IMR-90 (cell line): ENCODE measurements at regions not wholly inside any gene's neighbourhood (a gene's known extent, or its start where the extent isn't known, plus 50 kb on each side); places are given as distances from the start of the nearest gene placed in this dataset.

Experiments used
- ATAC-seq: fragments of 200-7000 bp; cut with Tn5 transposase; 2 replicates; pipeline ENCODE4 v1.9.1; 2020; ENCODE audit warnings: low read depth, mild to moderate bottlenecking, moderate library complexity
- BruUV-seq: library from RNA; stranded (reverse); fragments of 400-500 nt; replicated peaks from 2 replicates; lab custom pipeline; 2021; lab: Mats Ljungman, UMichigan
- CTCF ChIA-PET: fragments of 300-600 bp; formaldehyde crosslinking; extraction: SDS; loops from one replicate; lab custom pipeline; 2021; ENCODE audit warnings: antibody characterized with exemption; lab: Yijun Ruan, JAX
- POLR2A ChIA-PET: fragments of 300-600 bp; sonication (Branson Sonifier 250); formaldehyde crosslinking; loops from one replicate; lab custom pipeline; 2022; ENCODE audit warnings: antibody characterized with exemption; ENCODE audit not compliant: unreplicated experiment; lab: Charles Lee
- DNase-seq: peaks from one replicate; pipeline ENCODE4 v3.0.0; 2013
- H2AFZ ChIP-seq: replicated peaks from 2 replicates; pipeline ENCODE3; 2013; ENCODE audit warnings: low read length, mild to moderate bottlenecking; ENCODE audit not compliant: poor library complexity
- H2AK5ac ChIP-seq: 2 replicates; pipeline ENCODE4 v1.6.1; 2013; ENCODE audit warnings: low read depth, low read length, inconsistent platforms
- H2AK9ac ChIP-seq: replicated peaks from 2 replicates; pipeline ENCODE3; 2013; ENCODE audit warnings: mild to moderate bottlenecking, low read depth, low read length, moderate library complexity; ENCODE audit not compliant: poor library complexity
- H2BK120ac ChIP-seq: 2 replicates; pipeline ENCODE4 v1.6.1; 2013; ENCODE audit warnings: low read depth, low read length, inconsistent platforms
- H2BK15ac ChIP-seq: 3 replicates; pipeline ENCODE4 v1.6.1; 2013; ENCODE audit warnings: low read depth, low read length, inconsistent platforms
- H2BK20ac ChIP-seq: 2 replicates; pipeline ENCODE4 v1.6.1; 2013; ENCODE audit warnings: low read depth, mild to moderate bottlenecking, inconsistent platforms, low read length, moderate library complexity
- H2BK5ac ChIP-seq: 2 replicates; pipeline ENCODE4 v1.6.1; 2013; ENCODE audit warnings: mild to moderate bottlenecking, low read depth, low read length, inconsistent platforms; ENCODE audit not compliant: poor library complexity, severe bottlenecking
- H3K14ac ChIP-seq: replicated peaks from 2 replicates; pipeline ENCODE4 v1.6.1; 2013; ENCODE audit warnings: low read depth, low read length, inconsistent platforms
- H3K18ac ChIP-seq: 2 replicates; pipeline ENCODE4 v1.6.1; 2013; ENCODE audit warnings: low read depth, low read length, control low read depth
- H3K23ac ChIP-seq: 2 replicates; pipeline ENCODE4 v1.6.1; 2013; ENCODE audit warnings: low read depth, low read length, inconsistent platforms
- H3K27ac ChIP-seq: 2 replicates; pipeline ENCODE4 v1.5.1; 2013; ENCODE audit warnings: mild to moderate bottlenecking, control low read depth, low read length; ENCODE audit not compliant: insufficient read depth
- H3K27me3 ChIP-seq: 2 replicates; pipeline ENCODE4 v1.6.1; 2013; ENCODE audit warnings: low read length; ENCODE audit not compliant: control insufficient read depth, insufficient read depth
- H3K36me3 ChIP-seq: 2 replicates; pipeline ENCODE4 v1.6.1; 2013; ENCODE audit warnings: low read length, mixed read lengths; ENCODE audit not compliant: control insufficient read depth, insufficient read depth
- H3K4ac ChIP-seq: 2 replicates; pipeline ENCODE4 v1.6.1; 2013; ENCODE audit warnings: low read depth, low read length, inconsistent platforms
- H3K4me1 ChIP-seq: 2 replicates; pipeline ENCODE4 v1.6.1; 2013; ENCODE audit warnings: low read length, mixed read lengths; ENCODE audit not compliant: control insufficient read depth, insufficient read depth
- H3K4me2 ChIP-seq: 2 replicates; pipeline ENCODE4 v1.6.1; 2013; ENCODE audit warnings: low read depth, mild to moderate bottlenecking, control low read depth, low read length, moderate library complexity
- H3K4me3 ChIP-seq: 2 replicates; pipeline ENCODE4 v1.5.1; 2013; ENCODE audit warnings: low read depth, mild to moderate bottlenecking, control low read depth, low read length, moderate library complexity; ENCODE audit not compliant: insufficient read depth
- H3K56ac ChIP-seq: 2 replicates; pipeline ENCODE4 v1.6.1; 2013; ENCODE audit warnings: low read length, inconsistent platforms; ENCODE audit not compliant: insufficient read depth; ENCODE audit errors: extremely low read depth
- H3K79me1 ChIP-seq, 2 experiments: 2 replicates each; pipeline ENCODE4 v1.6.1; 2013; ENCODE audit warnings: low read length in 2 of 2, inconsistent platforms in 1 of 2, low read depth in 1 of 2
- H3K9ac ChIP-seq: 2 replicates; pipeline ENCODE4 v1.6.1; 2013; ENCODE audit warnings: low read depth, low read length, control low read depth
- H3K9me1 ChIP-seq: 2 replicates; pipeline ENCODE4 v1.6.1; 2013; ENCODE audit warnings: low read length, inconsistent platforms; ENCODE audit not compliant: insufficient read depth
- H3K9me3 ChIP-seq: 2 replicates; pipeline ENCODE4 v1.6.1; 2013; ENCODE audit warnings: low read length; ENCODE audit not compliant: control insufficient read depth, insufficient read depth
- H4K20me1 ChIP-seq: 2 replicates; pipeline ENCODE4 v1.6.1; 2013; ENCODE audit warnings: low read length, inconsistent platforms; ENCODE audit not compliant: insufficient read depth
- H4K5ac ChIP-seq: 2 replicates; pipeline ENCODE4 v1.6.1; 2013; ENCODE audit warnings: mild to moderate bottlenecking, low read depth, low read length, control low read depth
- H4K8ac ChIP-seq, 2 experiments: 2 replicates each; pipeline ENCODE4 v1.6.1; 2013; ENCODE audit warnings: low read depth in 2 of 2, low read length in 2 of 2, control low read depth in 1 of 2, inconsistent platforms in 1 of 2
- H4K91ac ChIP-seq: 2 replicates; pipeline ENCODE4 v1.6.1; 2013; ENCODE audit warnings: low read depth, low read length, inconsistent platforms; ENCODE audit not compliant: insufficient read depth
- ELK1 ChIP-seq: fragments of 150-350 bp; IDR thresholded peaks from 2 replicates; pipeline ENCODE4 v1.6.1; 2016; ENCODE audit warnings: low read depth, mild to moderate bottlenecking, low read length, moderate library complexity, borderline replicate concordance
- RFX5 ChIP-seq: IDR thresholded peaks from 2 replicates; pipeline ENCODE4 v1.8.0; 2012; ENCODE audit warnings: low read depth, mild to moderate bottlenecking, low read length, moderate library complexity
- WGBS, 2 experiments: methylation state at CpG; one replicate each; pipeline versions ENCODE4 v1.1.5 to v1.1.7; 2013; ENCODE audit warnings: missing lambda C conversion rate in 2 of 2; ENCODE audit not compliant: insufficient read length in 1 of 2; ENCODE audit errors: extremely low coverage in 2 of 2; 5-methylcytosine and 5-hydroxymethylcytosine counted together
- dilution Hi-C: fragments of 300-500 bp; cut with HindIII; formaldehyde crosslinking; loops from one replicate; pipeline ENCODE4 v1.14.3; 2018; ENCODE audit warnings: low sequenced_read_pairs; ENCODE audit not compliant: unreplicated experiment
- in situ Hi-C: fragments of 300-500 bp; cut with MboI; formaldehyde crosslinking; loops from 3 replicates; pipeline ENCODE4 v1.14.3; 2019; ENCODE audit warnings: low sequenced_read_pairs, inconsistent platforms, mixed read lengths
- intact Hi-C: fragments of 100-400 bp; cut with micrococcal nuclease; formaldehyde crosslinking; loops from 2 replicates; pipeline ENCODE4 v1.10.0; 2022

- no peak overlapping the region for H3K27ac ChIP-seq
- in situ Hi-C loops (no loop called here), intact Hi-C loops (no loop called here), dilution Hi-C loops (no loop called here)
- DNase-seq (no peak), ATAC-seq (no peak)
- no peaks in the 10 kb centered on the region for H3K9me1 ChIP-seq
- no peak overlapping the region for H3K4me2 ChIP-seq
- no peaks in the 10 kb centered on the region for H3K36me3 ChIP-seq
- H2AFZ ChIP-seq, result no peak overlapping the region
- H4K91ac ChIP-seq, result no peak overlapping the region
- no peak overlapping the region for H2AK5ac ChIP-seq
- CTCF ChIA-PET, result no interaction called here
- no peak for TF ChIP-seq ELK1
- no peak for TF ChIP-seq RFX5
- no peak overlapping the region for H3K18ac ChIP-seq
- H3K4ac ChIP-seq, result no peak overlapping the region
- H3K27me3 ChIP-seq, result no peaks in the 10 kb centered on the region
- H4K20me1 ChIP-seq, result no peaks in the 10 kb centered on the region
- no peak overlapping the region for H2AK9ac ChIP-seq
- no peaks in the 10 kb centered on the region for H3K4me1 ChIP-seq
- H3K4me3 ChIP-seq, result no peak overlapping the region
- H2BK120ac ChIP-seq, result no peak overlapping the region
- H2BK5ac ChIP-seq, result no peak overlapping the region
- H3K56ac ChIP-seq, result no peak overlapping the region
- H3K79me1 ChIP-seq, result no peaks in the 10 kb centered on the region
- BruUV-seq, result no TSS peak
- no peak overlapping the region for H2BK20ac ChIP-seq
- no CpG with 5 or more reads among the region's 5 CpGs for WGBS, 2 experiments
- H4K8ac ChIP-seq, result no peak overlapping the region
- POLR2A ChIA-PET, result no interaction called here
- H4K5ac ChIP-seq, result no peak overlapping the region
- no peak overlapping the region for H3K9ac ChIP-seq
- no peaks in the 10 kb centered on the region for H3K9me3 ChIP-seq
- no peak overlapping the region for H2BK15ac ChIP-seq
- H3K14ac ChIP-seq, result no peak overlapping the region
- no peak overlapping the region for H3K23ac ChIP-seq
These were observed 601.5 kb upstream of the FANCL start for GRCh38 chr2:58842501-58843155.
